Lung (tissue), 11 donors: ENCODE measurements at regions not wholly inside any gene's neighbourhood (a gene's known extent, or its start where the extent isn't known, plus 50 kb on each side); places are given as distances from the start of the nearest gene placed in this dataset.
A peak's percentile ranks its signal among the peaks of the same experiment; 100 is the strongest.

Experiments
- ATAC-seq: fragments of 200-7000 bp; cut with Tn5 transposase; one replicate; pipeline ENCODE4 v1.9.1; 2020; ENCODE audit warnings: moderate number of reproducible peaks; ENCODE audit not compliant: insufficient read depth, low FRiP score
- DNase-seq, 3 donors: peaks; one replicate each; pipeline ENCODE4 v3.0.0-alpha.2; 2013 to 2017
- H3K27ac ChIP-seq, 2 donors: one replicate each; pipeline ENCODE4 v1.5.1; 2013; ENCODE audit warnings: mild to moderate bottlenecking in 2 of 2, moderate library complexity in 2 of 2, control low read depth in 1 of 2, inconsistent platforms in 1 of 2, low read depth in 1 of 2, low read length in 1 of 2
- H3K27me3 ChIP-seq, 3 donors: one replicate each; pipeline ENCODE4 v1.5.1; 2013; ENCODE audit warnings: low read length in 2 of 3; ENCODE audit not compliant: control insufficient read depth in 3 of 3, insufficient read depth in 3 of 3
- H3K36me3 ChIP-seq, 4 donors: one replicate each; pipeline ENCODE4 v1.5.1; 2013; ENCODE audit warnings: low read length in 4 of 4, mild to moderate bottlenecking in 1 of 4, moderate library complexity in 1 of 4; ENCODE audit not compliant: control insufficient read depth in 4 of 4, insufficient read depth in 4 of 4
- H3K4me1 ChIP-seq, 5 donors: one replicate each; pipeline ENCODE4 v1.5.1; 2013; ENCODE audit warnings: low read length in 5 of 5, mild to moderate bottlenecking in 2 of 5, moderate library complexity in 1 of 5; ENCODE audit not compliant: control insufficient read depth in 5 of 5, insufficient read depth in 5 of 5
- H3K4me3 ChIP-seq: one replicate; pipeline ENCODE4 v1.5.1; 2013; ENCODE audit warnings: mild to moderate bottlenecking, control low read depth, moderate library complexity
- H3K9ac ChIP-seq, 2 donors: one replicate each; pipeline ENCODE4 v1.5.1; 2013; ENCODE audit warnings: low read length in 2 of 2, control low read depth in 1 of 2; ENCODE audit not compliant: insufficient read depth in 1 of 2
- H3K9me3 ChIP-seq, 4 donors: one replicate each; pipeline ENCODE4 v1.5.1; 2013; ENCODE audit warnings: low read length in 3 of 4, mild to moderate bottlenecking in 1 of 4, moderate library complexity in 1 of 4; ENCODE audit not compliant: control insufficient read depth in 4 of 4, insufficient read depth in 3 of 4
- WGBS, 2 donors: extraction: QIAGEN DNeasy Blood & Tissue Kit; methylation state at CpG; one replicate each; pipeline ENCODE4 v1.1.7; 2013; 5-methylcytosine and 5-hydroxymethylcytosine counted together
- TF ChIP-seq, protein P1 (sequence below): IDR thresholded peaks from 2 replicates; pipeline ENCODE4 v1.5.1; 2012; ENCODE audit warnings: mild to moderate bottlenecking; ENCODE audit errors: control extremely low read depth, extremely low read depth
- donor health status: control.
- donor health status: control.
- donor health status: Bipolar disorder and iron deficiency.
- donor health status: healthy.
- donor health status: DM: yes; HTN: yes; CAD: no.

DNA sequence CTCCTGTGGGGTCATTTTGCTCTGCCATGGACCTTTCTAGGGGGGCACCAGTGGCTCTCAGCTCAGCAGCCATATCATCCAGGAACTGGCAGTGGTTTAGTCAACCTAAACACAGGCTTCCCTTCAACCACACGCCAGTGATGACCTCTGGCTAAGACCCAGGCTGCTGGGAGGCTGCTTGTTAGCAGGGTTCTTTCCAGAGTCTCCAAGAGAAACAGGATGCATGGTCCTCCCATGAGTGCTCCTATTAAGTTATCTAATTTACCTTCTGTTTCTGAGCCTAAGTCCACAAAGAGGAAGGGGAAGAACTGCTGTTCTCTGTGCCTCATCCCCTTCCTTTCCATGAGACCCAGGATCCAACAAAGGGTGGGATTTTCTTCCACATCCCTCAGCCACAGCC, 137.3 kb upstream of the PLXNA2 start:
- Histone ChIP-seq H3K4me3 (no peak overlapping the region), H3K4me1 (no peaks in the 10 kb centered on the region), H3K27me3 (no peaks in the 10 kb centered on the region), H3K9me3 (peaks cover 0 to 2% (median 0%) of the 10 kb centered on the region in 4 donors), H3K9ac (no peak overlapping the region), H3K27ac (no peak overlapping the region), H3K36me3 (no peaks in the 10 kb centered on the region)
- DNase-seq (peak in 1 of 3 donors; percentile 27), ATAC-seq (no peak)
- TF ChIP-seq, protein P1, sequence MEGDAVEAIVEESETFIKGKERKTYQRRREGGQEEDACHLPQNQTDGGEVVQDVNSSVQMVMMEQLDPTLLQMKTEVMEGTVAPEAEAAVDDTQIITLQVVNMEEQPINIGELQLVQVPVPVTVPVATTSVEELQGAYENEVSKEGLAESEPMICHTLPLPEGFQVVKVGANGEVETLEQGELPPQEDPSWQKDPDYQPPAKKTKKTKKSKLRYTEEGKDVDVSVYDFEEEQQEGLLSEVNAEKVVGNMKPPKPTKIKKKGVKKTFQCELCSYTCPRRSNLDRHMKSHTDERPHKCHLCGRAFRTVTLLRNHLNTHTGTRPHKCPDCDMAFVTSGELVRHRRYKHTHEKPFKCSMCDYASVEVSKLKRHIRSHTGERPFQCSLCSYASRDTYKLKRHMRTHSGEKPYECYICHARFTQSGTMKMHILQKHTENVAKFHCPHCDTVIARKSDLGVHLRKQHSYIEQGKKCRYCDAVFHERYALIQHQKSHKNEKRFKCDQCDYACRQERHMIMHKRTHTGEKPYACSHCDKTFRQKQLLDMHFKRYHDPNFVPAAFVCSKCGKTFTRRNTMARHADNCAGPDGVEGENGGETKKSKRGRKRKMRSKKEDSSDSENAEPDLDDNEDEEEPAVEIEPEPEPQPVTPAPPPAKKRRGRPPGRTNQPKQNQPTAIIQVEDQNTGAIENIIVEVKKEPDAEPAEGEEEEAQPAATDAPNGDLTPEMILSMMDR: no peak
- WGBS, 2 donors: 42 to 64% methylated on average over 1 of the region's 1 CpG

DNA sequence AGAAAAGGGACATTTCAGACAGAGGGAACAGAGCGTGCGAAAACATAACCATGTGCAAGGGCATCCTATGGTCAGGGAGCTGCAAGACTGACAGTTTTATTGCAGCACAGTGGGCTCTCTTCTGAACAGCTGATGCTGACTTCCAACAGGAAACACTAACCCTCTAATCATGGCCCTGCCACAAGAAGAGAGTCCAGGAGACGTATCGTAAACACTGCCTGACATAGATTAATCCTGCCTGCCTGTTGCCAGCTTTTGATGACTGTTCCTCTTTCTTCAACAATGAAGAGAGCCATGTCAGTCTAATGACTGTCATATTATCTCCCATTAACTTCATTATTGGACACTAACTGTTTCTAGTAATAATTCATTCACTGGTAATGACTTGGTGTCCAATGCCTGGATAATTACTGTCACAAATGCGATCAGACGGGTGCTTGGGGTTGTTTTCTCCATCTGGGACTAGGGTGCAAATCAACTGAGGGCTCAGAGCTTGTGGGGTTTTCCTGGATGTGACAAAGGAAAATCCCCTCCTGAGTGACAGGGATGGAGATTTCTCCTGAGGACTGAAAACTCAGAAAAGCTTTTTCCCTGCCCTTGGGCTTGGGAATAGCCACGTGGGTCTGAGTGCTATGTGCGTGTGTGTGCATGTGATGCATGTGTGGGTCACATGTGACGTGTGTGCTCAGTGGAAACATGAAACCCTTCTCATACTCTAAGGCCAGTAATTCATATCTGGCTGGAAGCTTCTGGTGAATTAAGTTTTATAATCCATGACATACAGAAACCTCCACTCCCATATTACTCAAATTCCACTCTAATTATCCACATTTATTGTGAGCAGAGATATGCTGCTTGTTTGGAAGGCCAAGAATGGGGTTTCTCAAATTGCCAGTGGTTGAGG, 144.0 kb upstream of the PLXNA2 start:
- no peaks in the 10 kb centered on the region for H3K36me3 ChIP-seq
- no peak overlapping the region for H3K27ac ChIP-seq
- peaks cover 0 to 4% (median 0%) of the 10 kb centered on the region in 4 donors for H3K9me3 ChIP-seq
- ATAC-seq (no peak), DNase-seq (peak in 1 of 3 donors; percentile 15)
- 60 to 69% methylated on average over 9 of the region's 9 CpGs for WGBS, 2 donors
- no peak overlapping the region for H3K9ac ChIP-seq
- no peaks in the 10 kb centered on the region for H3K4me1 ChIP-seq
- H3K4me3 ChIP-seq: no peak overlapping the region
- no peaks in the 10 kb centered on the region for H3K27me3 ChIP-seq
- TF ChIP-seq, protein P1: no peak

DNA sequence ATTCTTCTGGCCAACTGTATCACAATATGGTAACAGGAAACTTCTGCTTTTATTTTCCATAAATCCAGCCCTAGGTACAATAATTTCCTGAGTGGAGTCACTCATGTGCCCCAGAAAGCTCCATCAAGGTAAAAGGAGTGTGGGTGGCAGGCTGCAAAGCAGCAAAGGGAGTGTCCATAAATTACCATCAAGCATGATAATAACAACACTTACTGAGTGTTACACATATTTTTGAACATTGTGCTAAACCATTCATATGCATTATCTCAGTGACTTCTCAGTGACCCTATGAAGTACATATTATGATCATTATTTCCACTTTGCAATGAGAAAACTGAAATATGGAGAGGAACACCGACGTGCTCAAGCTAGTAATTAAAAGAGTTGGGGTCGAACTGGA, 149.2 kb upstream of the PLXNA2 start:
- Histone ChIP-seq H3K9me3 (peaks cover 0 to 3% (median 0%) of the 10 kb centered on the region in 4 donors), H3K4me1 (no peaks in the 10 kb centered on the region), H3K9ac (no peak overlapping the region), H3K27me3 (no peaks in the 10 kb centered on the region), H3K27ac (no peak overlapping the region), H3K4me3 (no peak overlapping the region), H3K36me3 (no peaks in the 10 kb centered on the region)
- TF ChIP-seq, protein P1: no peak
- 64 to 78% methylated on average over 3 of the region's 3 CpGs for WGBS, 2 donors
- ATAC-seq (no peak), DNase-seq (no peak)
